H9 (cell line): ENCODE measurements at regions not wholly inside any gene's neighbourhood (a gene's known extent, or its start where the extent isn't known, plus 50 kb on each side); places are given as distances from the start of the nearest gene placed in this dataset.

Source experiments
- DNase-seq: peaks from one replicate; pipeline ENCODE4 v3.0.0-alpha.2; 2017
- H2AFZ ChIP-seq: one replicate; pipeline ENCODE4 v1.6.1; 2013; ENCODE audit warnings: mild to moderate bottlenecking, low read length, control low read depth, moderate library complexity
- H2AK5ac ChIP-seq: 2 replicates; pipeline ENCODE4 v1.6.1; 2013; ENCODE audit warnings: low read length, control low read depth, mixed read lengths; ENCODE audit not compliant: insufficient read length
- H2BK120ac ChIP-seq: one replicate; pipeline ENCODE4 v1.6.1; 2013; ENCODE audit warnings: low read depth, mild to moderate bottlenecking, low read length, control low read depth, inconsistent platforms; ENCODE audit not compliant: poor library complexity, severe bottlenecking
- H2BK12ac ChIP-seq: 2 replicates; pipeline ENCODE4 v1.6.1; 2013; ENCODE audit warnings: low read length, control low read depth, mixed read lengths, low read depth; ENCODE audit not compliant: insufficient read length
- H2BK15ac ChIP-seq: 2 replicates; pipeline ENCODE4 v1.6.1; 2013; ENCODE audit warnings: low read depth, low read length, control low read depth
- H2BK20ac ChIP-seq: one replicate; pipeline ENCODE4 v1.6.1; 2013; ENCODE audit warnings: low read depth, mild to moderate bottlenecking, low read length, control low read depth, inconsistent platforms; ENCODE audit not compliant: poor library complexity, severe bottlenecking
- H2BK5ac ChIP-seq: 2 replicates; pipeline ENCODE4 v1.6.1; 2013; ENCODE audit warnings: low read length, control low read depth, mixed read lengths; ENCODE audit not compliant: insufficient read length
- H3K14ac ChIP-seq: 2 replicates; pipeline ENCODE4 v1.6.1; 2013; ENCODE audit warnings: low read length, control low read depth; ENCODE audit not compliant: insufficient read depth
- H3K18ac ChIP-seq: 2 replicates; pipeline ENCODE4 v1.6.1; 2013; ENCODE audit warnings: low read depth, mild to moderate bottlenecking, mixed read lengths, low read length, control low read depth; ENCODE audit not compliant: insufficient read length
- H3K23ac ChIP-seq: 2 replicates; pipeline ENCODE4 v1.6.1; 2013; ENCODE audit warnings: low read length, control low read depth, mixed read lengths, low read depth; ENCODE audit not compliant: insufficient read length
- H3K23me2 ChIP-seq: 2 replicates; pipeline ENCODE4 v1.6.1; 2013; ENCODE audit warnings: low read depth, mild to moderate bottlenecking, mixed read lengths, low read length, control low read depth; ENCODE audit not compliant: insufficient read length, poor library complexity, severe bottlenecking
- H3K27ac ChIP-seq: 2 replicates; pipeline ENCODE4 v1.5.1; 2013; ENCODE audit warnings: low read length, control low read depth, mixed read lengths, low read depth; ENCODE audit not compliant: insufficient read length
- H3K27me3 ChIP-seq: 2 replicates; pipeline ENCODE4 v1.6.1; 2013; ENCODE audit warnings: low read length, control low read depth, inconsistent platforms; ENCODE audit not compliant: insufficient read depth
- H3K4ac ChIP-seq: 2 replicates; pipeline ENCODE4 v1.6.1; 2013; ENCODE audit warnings: low read depth, mild to moderate bottlenecking, control low read depth, inconsistent platforms, low read length, moderate library complexity
- H3K4me1 ChIP-seq: 2 replicates; pipeline ENCODE4 v1.6.1; 2013; ENCODE audit warnings: low read length, control low read depth, inconsistent platforms; ENCODE audit not compliant: insufficient read depth
- H3K4me2 ChIP-seq: 2 replicates; pipeline ENCODE4 v1.6.1; 2013; ENCODE audit warnings: low read length, control low read depth, mixed read lengths; ENCODE audit not compliant: insufficient read length, insufficient read depth
- H3K56ac ChIP-seq: 2 replicates; pipeline ENCODE4 v1.6.1; 2013; ENCODE audit warnings: low read depth, mild to moderate bottlenecking, mixed read lengths, low read length, control low read depth; ENCODE audit not compliant: insufficient read length
- H3K79me1 ChIP-seq: 2 replicates; pipeline ENCODE4 v1.6.1; 2013; ENCODE audit warnings: low read depth, mild to moderate bottlenecking, moderate library complexity, low read length, control low read depth, inconsistent platforms; ENCODE audit not compliant: insufficient read depth, poor library complexity, severe bottlenecking
- H3K79me2 ChIP-seq: 2 replicates; pipeline ENCODE4 v1.6.1; 2013; ENCODE audit warnings: low read length, control low read depth, inconsistent platforms; ENCODE audit not compliant: insufficient read depth
- H3K9ac ChIP-seq: 2 replicates; pipeline ENCODE4 v1.6.1; 2013; ENCODE audit warnings: low read length, control low read depth, mixed read lengths; ENCODE audit not compliant: insufficient read length; ENCODE audit errors: extremely low read depth
- H3K9me3 ChIP-seq: one replicate; pipeline ENCODE4 v1.6.1; 2013; ENCODE audit warnings: low read depth, low read length, inconsistent platforms; ENCODE audit not compliant: control insufficient read depth
- H3T11ph ChIP-seq: one replicate; pipeline ENCODE4 v1.6.1; 2013; ENCODE audit warnings: mild to moderate bottlenecking, low read length, control low read depth, inconsistent platforms
- H4K20me1 ChIP-seq: one replicate; pipeline ENCODE4 v1.6.1; 2013; ENCODE audit not compliant: control insufficient read depth, insufficient read length, insufficient read depth
- H4K5ac ChIP-seq: 2 replicates; pipeline ENCODE4 v1.6.1; 2013; ENCODE audit warnings: low read depth, mild to moderate bottlenecking, mixed read lengths, low read length, control low read depth; ENCODE audit not compliant: insufficient read length
- H4K8ac ChIP-seq: replicated peaks from 2 replicates; pipeline ENCODE4 v1.6.1; 2013; ENCODE audit warnings: low read length, control low read depth, mixed read lengths, low read depth; ENCODE audit not compliant: insufficient read length
- H4K91ac ChIP-seq: 2 replicates; pipeline ENCODE4 v1.6.1; 2013; ENCODE audit warnings: low read depth, mild to moderate bottlenecking, moderate library complexity, mixed read lengths, low read length, control low read depth; ENCODE audit not compliant: insufficient read length
- H3K27ac Mint-ChIP-seq, 3 experiments: 2 replicates in 2 of 3; 3 replicates in 1 of 3; pipeline ENCODE4 v1.8.0; 2020 to 2021; ENCODE audit warnings: mixed read lengths in 3 of 3, mild to moderate bottlenecking in 1 of 3, moderate library complexity in 1 of 3
- H3K27me3 Mint-ChIP-seq: 2 replicates; pipeline ENCODE4 v1.8.0; 2021; ENCODE audit warnings: low read depth, mild to moderate bottlenecking, moderate library complexity, mixed read lengths
- H3K36me3 Mint-ChIP-seq, 3 experiments: 2 replicates in 2 of 3; 3 replicates in 1 of 3; pipeline ENCODE4 v1.8.0; 2020 to 2021; ENCODE audit warnings: low read depth in 3 of 3, mixed read lengths in 3 of 3; ENCODE audit not compliant: insufficient read depth in 1 of 3
- H3K4me1 Mint-ChIP-seq, 2 experiments: 2 replicates each; pipeline ENCODE4 v1.8.0; 2020; ENCODE audit warnings: mixed read lengths in 2 of 2
- H3K4me3 Mint-ChIP-seq, 2 experiments: 2 replicates in 1 of 2; 3 replicates in 1 of 2; pipeline ENCODE4 v1.8.0; 2020 to 2021; ENCODE audit warnings: mild to moderate bottlenecking in 2 of 2, mixed read lengths in 2 of 2, moderate library complexity in 1 of 2
- H3K9me3 Mint-ChIP-seq, 2 experiments: 2 replicates in 1 of 2; 3 replicates in 1 of 2; pipeline ENCODE4 v1.8.0; 2020; ENCODE audit warnings: mild to moderate bottlenecking in 2 of 2, mixed read lengths in 2 of 2, moderate library complexity in 1 of 2
- CTCF ChIP-seq: fragments of 200-600 bp; sonication (generic); conservative IDR thresholded peaks from 3 replicates; pipeline ENCODE4 v1.8.0; 2021; ENCODE audit warnings: antibody characterized with exemption, mild to moderate bottlenecking

- Histone ChIP-seq H2AFZ (no peak overlapping the region), H2AK5ac (no peak overlapping the region), H3K56ac (no peak overlapping the region), H3K9me3 (no peaks in the 10 kb centered on the region), H3K27me3 (no peaks in the 10 kb centered on the region), H3K79me2 (no peaks in the 10 kb centered on the region), H4K91ac (no peak overlapping the region), H3K79me1 (no peaks in the 10 kb centered on the region), H4K5ac (no peak overlapping the region), H2BK12ac (no peak overlapping the region), H3K23me2 (no peaks in the 10 kb centered on the region), H3K9ac (no peak overlapping the region), H3K4me1 (no peaks in the 10 kb centered on the region), H3K4me2 (no peak overlapping the region), H3K23ac (no peak overlapping the region), H2BK120ac (no peak overlapping the region), H3K4ac (no peak overlapping the region), H4K20me1 (no peaks in the 10 kb centered on the region), H2BK20ac (no peak overlapping the region), H3T11ph (no peak overlapping the region), H3K18ac (no peak overlapping the region), H2BK5ac (no peak overlapping the region), H2BK15ac (no peak overlapping the region), H3K14ac (no peak overlapping the region), H3K27ac (no peak overlapping the region), H4K8ac (no peak overlapping the region)
- TF ChIP-seq CTCF: no peak
- no peak overlapping the region for H3K27ac Mint-ChIP-seq
- H3K4me3 Mint-ChIP-seq: no peak overlapping the region
- no peaks in the 10 kb centered on the region for H3K36me3 Mint-ChIP-seq
- no peaks in the 10 kb centered on the region for H3K4me1 Mint-ChIP-seq
- H3K27me3 Mint-ChIP-seq: no peaks in the 10 kb centered on the region
- 0 out of 5 replicates have a peak, but pooled peaks cover 0 to 2% of the 10 kb centered on the region in 2 experiments for H3K9me3 Mint-ChIP-seq
- no peak for DNase-seq
These were observed 1039.9 kb downstream of the KCNT2 start for GRCh38 chr1:195568389-195568788.
